HG03354 (cell line): ENCODE measurements at regions not wholly inside any gene's neighbourhood (a gene's known extent, or its start where the extent isn't known, plus 50 kb on each side); places are given as distances from the start of the nearest gene placed in this dataset.

ENCODE experiments used
- ATAC-seq: cut with Tn5 transposase; IDR thresholded peaks from one replicate; pipeline ENCODE4 v1.9.1; 2021; ENCODE audit warnings: mild to moderate bottlenecking; ENCODE audit not compliant: unreplicated experiment, poor library complexity, severe bottlenecking

DNA sequence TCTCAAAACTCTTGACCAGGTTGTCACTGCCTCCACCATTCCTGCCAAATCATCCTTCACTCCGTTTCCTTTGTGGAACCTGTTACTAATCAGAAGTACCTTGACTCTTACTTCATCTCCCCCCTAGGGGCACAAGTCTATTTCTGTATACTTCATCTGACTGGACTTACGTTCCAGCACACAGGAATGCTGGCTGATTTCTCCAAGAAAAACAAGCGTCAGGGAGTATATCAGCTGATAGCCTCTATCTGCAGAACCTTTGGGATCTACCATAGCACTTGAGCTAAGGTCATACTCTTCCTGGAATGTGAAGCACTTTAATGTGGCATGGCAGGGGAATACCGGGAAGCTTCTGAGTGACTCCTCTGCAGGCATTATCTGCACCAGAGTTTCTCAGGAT is 178.1 kb upstream of the MOCS1 start:
- no peak for ATAC-seq

DNA sequence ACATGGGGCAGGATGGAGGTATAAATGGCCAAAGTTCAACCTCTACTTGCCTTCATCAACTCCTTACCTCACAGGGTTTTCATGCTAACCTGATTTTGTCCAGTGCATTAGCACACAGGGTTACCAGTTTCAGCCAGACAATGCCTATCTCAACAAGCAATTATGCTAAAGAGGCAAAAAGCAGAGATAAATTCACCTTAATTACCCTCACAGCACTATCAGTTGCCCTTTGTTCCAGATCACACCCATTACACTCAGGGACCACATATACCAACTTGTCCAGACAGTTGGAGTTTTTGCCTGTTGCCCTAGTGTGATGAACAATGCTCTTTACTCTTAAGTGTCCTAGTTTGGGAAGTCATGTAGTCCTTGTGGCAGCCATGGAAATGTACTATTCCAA is 174.5 kb upstream of the MOCS1 start:
- no peak for ATAC-seq

DNA sequence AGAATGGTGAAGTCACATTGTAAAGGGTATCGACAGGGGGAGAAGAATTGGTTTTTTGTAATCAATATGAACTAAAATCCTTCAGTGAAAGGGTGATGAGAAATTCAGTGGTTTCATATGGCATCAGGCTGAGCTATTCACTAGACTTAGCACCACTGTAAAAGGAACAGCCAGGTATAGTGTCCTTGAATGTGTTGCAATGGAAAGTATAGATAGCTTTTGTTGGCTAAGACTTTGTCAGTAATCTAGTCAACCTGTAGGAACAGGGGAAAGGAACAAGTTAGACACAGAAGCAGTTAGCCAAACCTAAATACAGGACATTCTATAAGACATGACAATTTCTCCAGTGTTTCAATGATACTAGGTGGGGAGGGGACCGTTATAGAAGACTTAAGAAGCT is 172.6 kb upstream of the MOCS1 start:
- ATAC-seq, result no peak

GRCh38 chr6:40098774-40099173 is 164.5 kb upstream of the MOCS1 start:
- ATAC-seq, result no peak

DNA sequence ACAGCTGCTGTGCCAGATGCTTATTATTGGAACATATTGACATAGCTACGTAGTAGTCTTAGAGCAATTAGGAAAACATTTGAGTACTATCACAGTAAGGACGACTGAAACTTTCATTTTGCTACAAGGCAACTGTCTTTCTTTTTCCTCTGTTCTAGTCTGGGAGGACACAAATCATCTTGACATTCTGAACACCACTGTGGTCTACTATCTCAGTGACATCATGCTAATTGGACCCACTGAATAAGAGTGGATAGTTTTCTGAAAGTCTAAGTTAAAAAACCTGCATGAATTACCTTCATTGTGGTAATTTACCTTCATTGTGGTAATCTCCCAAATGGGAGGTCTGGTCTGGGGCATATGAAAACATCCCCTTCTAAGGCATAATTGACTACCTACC is 163.3 kb upstream of the MOCS1 start:
- ATAC-seq, result no peak

GRCh38 chr6:40083141-40083920 is 149.1 kb upstream of the MOCS1 start:
- no peak for ATAC-seq

- no peak for ATAC-seq
Observed at GRCh38 chr6:40082278-40083043, 148.2 kb upstream of the MOCS1 start.

DNA sequence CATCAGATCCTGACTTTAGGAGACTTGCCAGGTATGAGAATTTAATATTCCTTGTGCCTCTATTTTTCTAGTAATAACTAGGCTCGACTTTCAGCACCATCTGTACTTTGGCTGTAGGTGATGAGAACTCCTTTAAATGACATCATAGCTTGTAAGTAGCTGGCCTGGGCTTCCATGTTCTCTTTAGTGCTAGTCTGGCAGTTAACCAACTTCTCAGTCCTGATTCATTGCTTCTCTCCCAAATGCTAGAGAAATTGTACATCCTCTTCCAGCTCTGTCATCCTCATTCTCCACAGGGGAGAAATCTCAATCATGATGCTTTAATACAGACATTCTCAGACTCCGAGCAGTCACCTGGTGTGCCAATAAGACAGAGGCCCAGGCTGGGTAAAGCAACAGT is 143.5 kb upstream of the MOCS1 start:
- ATAC-seq, result no peak

GRCh38 chr6:40077315-40077714 is 143.1 kb upstream of the MOCS1 start:
- no peak for ATAC-seq

GRCh38 chr6:40075056-40075590 is 140.9 kb upstream of the MOCS1 start:
- ATAC-seq, result no peak

- no peak for ATAC-seq
Observed at GRCh38 chr6:40074306-40075055, 140.2 kb upstream of the MOCS1 start.

GRCh38 chr6:40066372-40066771 is 132.1 kb upstream of the MOCS1 start:
- no peak for ATAC-seq

- ATAC-seq, result no peak
Observed at GRCh38 chr6:40056865-40057264, 122.6 kb upstream of the MOCS1 start.

GRCh38 chr6:40054602-40055001 is 120.3 kb upstream of the MOCS1 start:
- ATAC-seq, result no peak

- ATAC-seq, result no peak
Observed at GRCh38 chr6:40054186-40054585, 119.9 kb upstream of the MOCS1 start.

- no peak for ATAC-seq
Observed at GRCh38 chr6:40049128-40049527, 114.9 kb upstream of the MOCS1 start.

- no peak for ATAC-seq
Observed at GRCh38 chr6:40044196-40044595, 109.9 kb upstream of the MOCS1 start.

DNA sequence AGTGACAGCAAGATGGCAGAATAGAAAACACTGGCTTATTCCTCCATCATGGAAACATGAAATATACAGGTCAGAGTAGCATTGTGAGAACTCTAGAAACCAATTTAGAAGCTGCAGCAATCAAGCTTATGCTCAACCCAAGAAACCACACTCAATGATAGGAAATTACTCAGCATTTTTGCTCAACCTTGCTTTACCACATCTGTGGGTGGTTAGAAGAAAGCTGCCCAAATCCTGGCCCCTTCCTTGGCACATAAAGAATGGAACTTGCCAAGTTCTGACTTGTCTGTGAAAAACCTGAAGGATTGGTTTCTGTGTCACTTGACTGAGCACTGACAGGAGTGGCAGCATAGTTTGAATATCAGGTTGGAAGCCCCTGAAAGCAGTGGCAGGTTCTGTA is 108.0 kb upstream of the MOCS1 start:
- no peak for ATAC-seq

DNA sequence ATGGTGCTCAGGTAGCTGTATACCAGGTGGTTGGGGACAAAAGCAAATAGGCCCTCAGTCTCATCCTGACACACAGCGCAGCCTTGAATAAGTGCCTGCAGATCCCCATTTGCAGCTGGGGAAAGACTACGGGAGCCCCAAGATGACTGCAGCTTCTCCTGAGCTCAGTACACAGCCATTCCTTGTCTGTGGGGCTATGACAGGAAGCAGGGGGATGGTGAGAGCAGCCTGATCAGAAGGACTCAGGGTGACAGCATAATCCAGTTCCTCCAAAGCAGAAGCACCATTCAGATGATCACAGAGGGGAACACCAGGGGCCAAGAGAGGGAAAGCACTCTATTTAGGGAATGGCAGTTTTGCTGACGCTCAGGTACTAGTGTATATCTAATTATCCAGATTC is 104.8 kb upstream of the MOCS1 start:
- ATAC-seq, result no peak

- ATAC-seq, result no peak
Observed at GRCh38 chr6:40038626-40039025, 104.4 kb upstream of the MOCS1 start.
